ENCODE measurements at regions not wholly inside any gene's neighbourhood (a gene's known extent, or its start where the extent isn't known, plus 50 kb on each side); places are given as distances from the start of the nearest gene placed in this dataset.

DNA sequence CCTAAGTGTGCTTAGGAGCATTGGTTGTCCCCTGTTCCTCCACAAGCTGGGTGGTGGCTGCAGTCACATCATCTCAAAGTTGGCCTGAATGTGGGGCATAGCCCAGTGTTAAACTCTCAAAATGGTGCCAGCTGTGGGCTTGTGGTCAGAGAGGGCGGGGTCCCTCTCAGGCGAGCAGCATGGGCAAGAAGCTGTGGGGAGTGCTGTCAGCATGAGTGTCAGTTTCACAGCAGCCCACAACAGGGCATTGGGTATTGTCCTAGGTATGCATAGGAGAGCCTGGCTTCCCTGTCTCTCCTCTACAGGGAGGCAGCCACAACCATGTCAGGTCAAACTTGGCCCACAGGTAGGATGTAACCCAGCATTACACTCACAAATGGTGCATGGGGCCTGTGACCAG lies 285.6 kb upstream of the THSD7B start:
- no peak for DNase-seq (ENCODE audit: low read depth in 2 of 2, low spot score in 1 of 2)

DNA sequence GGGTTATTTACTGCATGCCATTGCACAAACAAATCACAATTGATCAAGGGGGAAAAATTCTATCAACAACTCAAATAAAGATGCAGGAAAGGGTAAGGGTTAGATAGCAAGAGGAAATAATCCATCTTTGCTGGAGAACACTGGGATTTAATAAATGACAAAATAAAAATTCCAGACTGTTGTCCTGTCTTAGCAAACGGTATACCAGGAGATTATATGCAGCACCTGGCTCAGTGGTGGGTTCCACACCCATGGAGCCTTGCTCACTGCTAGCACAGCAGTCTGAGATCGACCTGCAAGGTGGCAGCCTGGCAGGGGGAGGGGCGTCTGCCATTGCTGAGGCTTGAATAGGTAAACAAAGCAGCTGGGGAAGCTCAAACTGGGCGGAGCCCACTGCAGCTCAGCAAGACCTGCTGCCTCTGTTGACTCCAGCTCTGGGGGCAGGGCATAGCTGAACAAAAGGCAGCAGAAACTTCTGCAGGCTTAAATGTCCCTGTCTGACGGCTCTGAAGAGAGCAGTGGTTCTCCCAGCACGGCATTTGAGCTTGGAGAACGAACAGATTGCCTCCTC lies 296.5 kb upstream of the THSD7B start:
- no peak for DNase-seq (ENCODE audit: low read depth in 2 of 2, low spot score in 1 of 2)

DNA sequence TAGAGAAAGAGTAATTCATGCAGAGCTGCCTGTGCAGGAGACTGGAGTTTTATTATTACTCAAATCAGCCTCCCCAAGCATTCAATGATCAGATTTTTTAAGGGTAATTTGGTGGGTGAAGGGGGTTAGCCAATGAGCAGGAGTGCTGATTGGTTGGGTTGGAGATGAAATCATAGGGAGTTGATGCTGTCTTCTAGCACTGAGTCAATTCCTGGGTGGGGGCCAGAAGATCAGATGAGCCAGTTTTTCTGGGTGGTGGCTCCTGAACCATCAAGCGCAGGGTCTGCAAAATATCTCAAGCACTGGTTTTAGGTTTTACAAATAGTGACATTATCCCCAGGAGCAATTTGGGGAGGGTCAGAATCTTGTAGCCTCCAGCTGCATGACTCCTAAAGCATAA lies 312.8 kb upstream of the THSD7B start:
- no peak for DNase-seq (ENCODE audit: low read depth in 2 of 2, low spot score in 1 of 2)

DNA sequence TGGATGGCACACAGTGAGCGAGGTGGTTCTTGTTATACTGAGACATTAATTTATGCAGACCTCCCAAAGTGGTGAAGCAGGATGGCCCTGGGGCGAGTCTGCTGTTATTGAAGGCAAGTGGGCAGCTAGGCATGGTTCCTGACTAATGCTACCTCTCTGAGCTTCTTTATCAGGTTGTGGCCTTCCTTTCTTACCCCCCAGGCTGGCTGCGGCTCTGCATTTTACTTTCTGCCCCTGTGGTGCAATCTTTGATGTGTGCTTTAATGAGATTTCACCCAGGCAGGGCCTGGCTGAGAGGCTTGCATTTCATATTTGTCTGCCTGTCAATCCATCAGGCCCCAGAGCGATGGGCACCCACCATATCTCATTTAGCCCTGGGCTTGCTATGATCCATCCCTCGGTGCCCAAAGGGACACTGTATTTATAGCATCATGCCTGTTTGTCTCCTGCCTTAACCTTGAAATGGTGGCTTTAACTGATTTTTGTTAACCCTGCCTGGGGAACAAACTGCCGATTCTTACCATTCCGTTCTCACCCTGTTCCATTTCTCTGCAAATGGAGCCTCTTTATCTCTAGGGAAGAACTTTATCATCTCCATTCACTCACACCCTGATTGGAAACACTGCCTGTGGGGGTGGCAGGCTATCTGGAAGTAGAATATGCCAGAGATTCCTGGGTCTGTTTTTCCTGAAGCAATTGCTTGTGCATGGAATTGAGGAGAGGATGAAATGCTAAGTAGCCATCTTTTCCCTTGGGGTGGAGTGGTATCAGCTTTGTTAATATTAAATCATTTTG lies 316.2 kb upstream of the THSD7B start:
- DNase-seq (ENCODE audit: low read depth in 2 of 2, low spot score in 1 of 2), result no peak

DNA sequence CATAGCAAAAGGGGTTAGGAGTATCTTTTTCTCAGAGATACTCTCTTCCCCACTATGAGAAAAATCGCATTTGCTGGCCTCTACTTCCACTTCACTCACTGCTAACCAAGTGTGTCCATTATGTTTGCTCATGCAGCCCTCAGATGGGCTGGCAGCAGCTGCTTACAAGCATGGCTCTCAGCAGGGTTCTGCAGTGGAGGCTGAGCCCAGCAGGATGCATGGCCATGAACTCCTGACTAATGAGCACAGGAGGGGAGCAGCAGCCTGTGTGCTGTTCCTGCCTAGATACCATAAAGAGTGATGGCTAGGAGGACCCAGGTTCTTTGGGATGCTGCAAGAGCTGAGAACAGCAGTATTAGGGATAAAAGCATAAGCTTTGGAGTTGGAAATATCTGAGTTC lies 316.9 kb upstream of the THSD7B start:
- DNase-seq (ENCODE audit: low read depth in 2 of 2, low spot score in 1 of 2), result no peak

DNA sequence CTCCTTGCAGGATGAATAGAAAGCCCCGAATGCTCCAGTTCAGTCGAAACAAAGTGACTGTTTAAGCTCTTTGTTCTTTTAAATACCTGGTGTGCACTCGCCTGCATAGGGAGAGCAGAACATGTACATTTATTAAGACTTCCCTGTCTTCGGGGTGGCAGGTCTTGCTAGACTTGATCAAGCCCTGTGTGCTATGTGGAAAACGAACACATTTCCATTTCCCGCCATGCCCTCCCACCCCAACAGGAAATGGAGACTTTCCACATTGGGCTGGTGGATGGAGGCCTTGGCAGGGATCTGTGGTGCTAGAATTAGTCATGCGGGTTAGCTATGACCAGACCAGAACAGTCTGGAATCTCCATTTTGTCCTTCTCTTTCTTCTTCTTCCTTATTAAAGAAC lies 321.0 kb upstream of the THSD7B start:
- no peak for DNase-seq (ENCODE audit: low read depth in 2 of 2, low spot score in 1 of 2)

DNA sequence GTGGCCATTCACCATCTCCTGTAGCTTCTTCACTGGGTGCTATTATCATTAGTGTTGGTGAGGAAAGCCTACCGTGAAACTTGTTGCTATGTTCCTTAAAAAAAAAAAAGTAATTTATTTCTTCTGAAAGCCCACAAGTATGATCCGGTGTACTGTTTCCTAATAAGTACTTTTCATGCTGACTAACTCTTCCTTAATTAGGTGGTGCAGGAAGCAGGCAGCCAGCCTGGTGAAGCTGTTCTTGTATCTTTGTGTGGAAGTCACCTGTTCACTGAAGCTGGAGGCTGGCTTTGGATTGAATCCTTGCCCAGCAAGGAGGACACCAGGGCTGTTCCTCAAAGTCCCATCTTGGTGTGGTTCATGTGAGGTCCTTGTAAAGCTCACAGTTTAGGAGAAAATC lies 321.7 kb upstream of the THSD7B start:
- no peak for DNase-seq (ENCODE audit: low read depth in 2 of 2, low spot score in 1 of 2)

DNA sequence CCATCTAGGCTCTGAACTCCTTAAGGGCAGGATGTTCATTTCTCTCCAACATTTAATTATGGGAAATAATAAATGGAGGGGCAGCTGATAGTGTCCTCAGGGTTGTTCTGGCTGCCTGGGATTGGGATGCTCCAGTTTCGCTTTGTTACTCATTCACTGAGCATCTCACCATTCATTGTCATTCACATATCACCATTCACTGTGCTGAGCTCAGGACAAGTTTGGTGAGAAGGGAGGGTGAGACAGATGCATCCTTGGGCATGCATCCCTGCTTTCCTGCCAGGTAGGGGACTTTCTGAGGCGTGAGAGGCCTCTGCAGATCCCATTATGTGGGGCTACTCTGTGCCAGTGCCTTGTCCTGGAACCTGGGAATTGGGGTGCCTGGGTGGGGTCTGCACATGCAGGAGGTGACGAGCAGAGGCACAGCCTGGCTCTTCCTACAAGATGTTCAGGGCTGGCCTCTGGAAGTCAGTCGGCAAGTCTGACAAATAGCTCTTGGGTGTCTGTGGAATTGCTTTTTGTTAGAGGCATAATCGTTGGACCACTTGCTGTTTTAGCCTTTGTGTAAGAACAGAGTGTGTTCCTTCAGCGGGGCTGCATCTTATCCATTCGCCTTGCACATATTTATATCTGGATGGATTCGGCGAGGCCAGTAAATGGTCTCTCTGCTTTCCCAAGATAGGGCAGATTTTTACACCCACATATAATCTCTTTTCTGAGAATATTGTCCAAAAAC lies 323.2 kb upstream of the THSD7B start:
- DNase-seq (ENCODE audit: low read depth in 2 of 2, low spot score in 1 of 2), result no peak

DNA sequence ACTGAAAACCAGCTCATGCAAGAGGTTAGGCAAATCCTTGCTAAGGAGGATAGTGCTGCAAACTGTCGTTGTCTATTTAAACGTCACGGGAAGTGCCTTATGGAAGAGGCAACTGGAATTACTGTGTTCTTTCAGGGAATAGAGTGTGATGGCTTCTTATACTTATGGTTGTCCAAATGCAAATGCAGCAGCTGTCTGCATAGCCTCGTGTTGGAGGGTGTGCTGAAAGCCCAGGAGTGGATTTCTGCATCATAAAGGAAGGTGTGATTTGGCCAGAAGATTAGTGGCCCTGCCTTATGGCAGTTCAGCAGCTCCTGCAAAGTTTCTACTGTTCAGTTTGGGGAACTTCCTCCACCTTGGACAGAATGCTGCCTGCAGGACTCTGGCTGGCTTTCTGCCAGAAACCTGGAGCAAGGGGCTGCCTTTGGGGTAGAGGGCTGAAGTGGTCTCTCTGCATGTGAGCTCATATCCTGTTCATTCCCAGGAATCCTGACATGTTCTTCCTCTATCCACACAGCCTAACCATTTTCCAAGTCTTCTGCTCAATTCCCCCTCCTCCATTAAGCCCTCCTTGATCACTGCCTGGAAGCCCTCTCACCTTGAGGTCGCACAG lies 321.2 kb upstream of the CXCR4 start:
- no peak for DNase-seq (ENCODE audit: low read depth in 2 of 2, low spot score in 1 of 2)

DNA sequence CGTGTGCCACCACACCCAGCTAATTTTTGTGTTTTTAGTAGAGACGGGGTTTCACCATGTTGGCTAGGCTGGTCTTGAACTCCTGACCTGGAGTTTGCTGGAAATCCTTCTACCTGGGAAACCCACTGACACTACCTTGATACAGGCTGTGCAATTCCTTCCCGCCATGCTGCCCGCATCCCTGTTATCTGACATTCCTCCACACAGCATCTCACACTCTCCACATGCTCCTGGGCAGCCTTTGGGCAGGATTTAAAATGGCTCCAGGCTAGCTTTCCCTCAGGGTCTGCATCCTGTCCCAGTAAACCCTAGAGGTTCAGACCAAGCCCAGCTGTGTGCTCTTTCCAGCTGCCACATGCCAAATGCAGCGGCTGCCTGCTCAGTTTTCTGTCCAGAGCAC lies 319.5 kb upstream of the CXCR4 start:
- no peak for DNase-seq (ENCODE audit: low read depth in 2 of 2, low spot score in 1 of 2)

DNA sequence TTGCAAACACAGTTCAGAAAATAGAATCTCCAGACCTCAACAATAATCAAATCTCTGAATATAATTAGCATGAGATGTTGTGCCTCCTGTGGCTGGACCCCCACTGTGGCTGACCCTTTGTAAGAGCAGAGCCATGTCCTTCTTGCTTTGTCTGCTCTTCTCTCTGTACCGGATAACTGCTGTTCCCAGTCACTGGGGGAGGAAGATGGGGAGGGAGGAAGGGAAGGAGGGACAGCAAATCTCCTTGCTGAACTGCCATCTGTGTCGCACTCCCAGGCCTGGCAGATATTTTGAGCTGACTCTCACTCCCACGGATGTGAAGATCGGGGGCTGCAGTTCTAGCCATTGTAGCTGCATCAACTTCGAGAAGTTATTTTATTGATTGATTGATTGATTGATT lies 319.0 kb upstream of the CXCR4 start:
- no peak for DNase-seq (ENCODE audit: low read depth in 2 of 2, low spot score in 1 of 2)

DNA sequence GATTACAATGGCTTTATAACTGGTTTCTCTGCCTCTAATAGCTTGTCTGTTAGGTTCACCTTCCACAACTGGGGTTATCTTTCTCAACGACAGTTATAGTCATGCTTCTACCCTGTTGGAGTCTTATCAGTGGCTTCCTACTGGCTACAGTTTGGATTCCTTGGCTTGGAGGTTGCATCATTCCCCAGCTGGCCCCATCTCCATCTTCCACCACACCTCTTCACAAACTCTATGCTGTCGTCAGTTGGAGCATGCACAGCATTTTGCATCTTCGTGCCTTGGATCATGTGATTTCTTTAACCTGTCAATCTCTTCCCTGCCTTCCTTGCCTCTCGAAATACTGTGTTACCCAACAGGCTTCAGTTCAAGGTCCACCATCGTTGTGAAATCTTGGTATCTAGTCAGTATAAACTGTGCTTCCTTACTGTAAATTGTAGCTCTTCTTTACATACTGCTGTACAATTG lies 316.3 kb upstream of the CXCR4 start:
- DNase-seq (ENCODE audit: low read depth in 2 of 2, low spot score in 1 of 2), result no peak

DNA sequence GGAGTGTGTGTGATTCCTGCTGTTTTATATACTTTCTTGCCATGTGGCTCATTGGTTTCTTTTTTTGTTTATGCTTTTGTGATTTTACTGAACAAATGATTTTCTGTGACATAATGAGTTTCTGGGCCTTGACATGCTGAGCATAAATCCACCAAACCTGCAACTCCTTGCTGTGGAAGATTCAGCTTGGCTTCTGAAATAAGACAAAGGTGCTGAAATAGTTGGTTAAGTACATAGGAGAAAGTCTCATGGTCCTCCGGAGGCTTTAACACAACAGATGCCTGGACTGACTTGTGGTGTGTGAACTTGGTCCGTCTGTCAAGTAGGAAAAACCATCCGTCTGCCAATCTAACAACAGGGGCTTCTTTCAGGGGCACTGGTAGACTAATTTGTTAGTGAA lies 315.3 kb upstream of the CXCR4 start:
- DNase-seq (ENCODE audit: low read depth in 2 of 2, low spot score in 1 of 2), result no peak

DNA sequence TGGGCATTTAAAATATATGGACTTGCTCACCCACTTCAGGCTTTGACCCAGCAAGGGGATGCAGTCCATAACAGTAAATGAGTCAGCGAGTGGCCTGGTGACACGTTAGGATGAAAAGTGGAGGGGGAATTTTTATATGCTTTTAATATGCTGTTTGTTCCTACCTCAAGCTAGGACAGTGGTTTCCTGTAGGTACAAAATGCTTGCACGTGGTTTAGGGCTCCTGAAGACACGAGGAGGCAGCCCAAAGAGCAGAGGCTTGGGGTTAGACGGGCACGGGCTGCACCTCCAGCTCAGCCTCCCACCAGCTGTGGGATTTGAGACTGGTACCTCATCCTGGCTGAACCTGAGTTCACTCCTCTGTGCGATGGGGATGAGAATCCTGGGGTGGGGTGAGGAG lies 306.2 kb upstream of the CXCR4 start:
- no peak for DNase-seq (ENCODE audit: low read depth in 2 of 2, low spot score in 1 of 2)

DNA sequence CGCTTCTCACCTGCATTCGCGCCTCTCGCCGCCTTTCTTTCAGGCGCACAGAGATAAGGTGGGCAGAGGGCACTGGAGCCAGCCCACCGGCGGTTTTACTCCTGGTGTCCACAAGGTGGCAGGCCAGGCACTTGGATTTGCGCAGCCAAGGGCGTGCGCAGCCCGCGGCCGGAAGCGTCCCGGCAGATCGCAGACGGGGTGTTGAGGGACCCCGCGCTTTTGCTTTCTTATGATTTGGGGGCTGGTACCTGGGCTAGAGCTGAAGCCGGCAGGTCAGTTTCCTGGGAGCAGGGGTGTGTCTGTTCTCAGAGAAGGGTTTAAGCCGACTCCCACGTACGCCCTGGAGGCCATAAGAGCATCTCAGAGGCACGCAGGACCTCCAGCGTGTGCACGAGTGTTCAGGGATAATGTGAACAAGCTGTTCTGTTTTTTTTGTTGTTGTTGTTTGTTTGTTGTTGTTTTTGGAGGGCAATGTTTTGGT lies 305.6 kb upstream of the CXCR4 start:
- DNase-seq (ENCODE audit: low read depth in 2 of 2, low spot score in 1 of 2), result peak; percentile 58 to 60

DNA sequence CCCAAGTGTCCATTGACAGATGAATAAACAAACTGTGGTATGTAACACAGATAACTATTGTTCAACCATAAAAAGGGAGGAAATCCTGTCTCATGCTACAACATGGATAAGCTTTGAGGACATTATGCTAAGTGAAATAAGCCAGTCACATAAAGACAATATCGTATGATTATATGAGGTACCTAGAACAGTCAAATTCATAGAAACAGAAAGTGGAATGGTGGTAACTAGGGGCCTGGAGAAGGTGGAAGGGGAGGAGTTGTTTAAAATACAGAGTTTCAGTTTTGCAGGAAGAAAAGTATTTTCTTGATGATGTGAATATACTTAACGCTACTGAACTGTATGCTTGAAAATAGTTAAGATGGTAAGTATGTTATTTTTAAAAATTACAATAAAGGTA lies 304.6 kb upstream of the CXCR4 start:
- DNase-seq (ENCODE audit: low read depth in 2 of 2, low spot score in 1 of 2), result no peak

DNA sequence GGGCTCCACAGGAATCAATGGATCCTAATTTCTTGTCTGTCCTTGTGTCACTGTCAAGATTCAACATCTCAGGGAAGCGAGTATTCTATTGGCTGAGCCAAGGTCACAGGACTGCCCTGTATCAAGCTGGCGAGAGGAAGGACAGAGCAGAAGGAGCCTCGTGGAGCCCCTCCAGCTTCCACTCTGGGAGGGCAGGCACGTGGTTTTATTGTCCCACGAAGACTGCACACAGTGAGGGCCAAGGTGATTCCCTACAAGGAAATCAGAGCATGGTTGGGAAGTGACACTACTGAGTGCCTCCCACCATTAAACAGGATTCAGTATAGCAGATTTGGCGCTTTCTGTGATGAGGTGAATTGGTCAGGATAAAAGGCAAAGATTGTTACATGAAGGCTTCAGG lies 302.4 kb upstream of the CXCR4 start:
- DNase-seq (ENCODE audit: low read depth in 2 of 2, low spot score in 1 of 2), result no peak

DNA sequence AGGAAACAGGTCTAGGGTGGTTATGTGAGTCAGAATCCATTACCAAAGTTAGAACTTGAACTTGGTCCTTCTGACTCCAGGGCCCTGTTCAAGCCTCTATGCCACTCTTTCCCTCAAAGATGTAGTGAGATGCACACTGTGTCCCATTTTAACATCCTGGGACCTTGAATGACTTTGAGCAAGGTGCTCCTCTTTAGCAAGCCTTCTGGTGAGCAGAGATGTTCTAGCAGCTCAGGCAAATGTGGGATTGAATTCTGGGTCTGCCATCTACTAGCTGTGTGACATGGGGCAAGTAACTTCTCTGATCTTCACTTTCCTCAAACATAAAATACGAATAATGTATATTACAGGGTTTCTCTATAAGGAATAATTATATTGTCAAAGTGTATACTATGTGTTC lies 294.0 kb upstream of the CXCR4 start:
- no peak for DNase-seq (ENCODE audit: low read depth in 2 of 2, low spot score in 1 of 2)

DNA sequence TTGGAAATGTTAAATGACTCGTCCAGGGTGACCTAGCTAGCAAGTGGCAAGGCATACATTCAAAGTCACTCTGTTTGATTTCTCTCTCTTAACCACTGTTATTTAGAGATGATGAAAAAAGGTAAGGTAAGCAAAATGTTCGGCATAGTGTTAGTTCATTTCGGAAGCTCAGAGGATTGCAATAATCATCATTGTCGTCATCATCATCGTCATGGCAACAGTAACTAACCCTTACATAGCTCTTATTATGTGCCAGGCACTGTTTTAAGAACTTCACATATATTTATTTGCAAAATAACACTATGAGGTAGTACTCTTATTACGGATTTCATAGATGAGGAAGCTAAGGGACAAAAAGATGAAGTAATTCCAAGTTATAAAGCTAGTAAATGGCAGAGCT lies 292.7 kb upstream of the CXCR4 start:
- no peak for DNase-seq (ENCODE audit: low read depth in 2 of 2, low spot score in 1 of 2)

DNA sequence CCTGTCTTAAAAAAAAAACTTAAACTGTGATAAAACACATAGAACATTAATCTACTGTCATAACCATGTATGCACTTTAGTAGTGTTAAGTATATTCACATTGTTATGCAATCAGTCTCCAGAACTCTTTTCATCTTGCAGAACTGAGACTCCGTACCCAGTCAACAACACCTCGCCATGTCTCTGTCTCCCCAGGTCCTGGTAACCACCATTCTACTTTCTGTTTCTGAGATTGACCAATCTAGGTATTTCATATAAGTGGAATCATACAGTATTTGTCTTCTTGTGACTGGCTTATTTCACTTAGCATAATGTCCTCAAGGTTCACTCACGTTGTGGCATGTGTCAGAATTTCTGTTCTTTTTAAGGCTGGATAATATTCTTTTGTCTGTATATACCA lies 290.8 kb upstream of the CXCR4 start:
- no peak for DNase-seq (ENCODE audit: low read depth in 2 of 2, low spot score in 1 of 2)

DNA sequence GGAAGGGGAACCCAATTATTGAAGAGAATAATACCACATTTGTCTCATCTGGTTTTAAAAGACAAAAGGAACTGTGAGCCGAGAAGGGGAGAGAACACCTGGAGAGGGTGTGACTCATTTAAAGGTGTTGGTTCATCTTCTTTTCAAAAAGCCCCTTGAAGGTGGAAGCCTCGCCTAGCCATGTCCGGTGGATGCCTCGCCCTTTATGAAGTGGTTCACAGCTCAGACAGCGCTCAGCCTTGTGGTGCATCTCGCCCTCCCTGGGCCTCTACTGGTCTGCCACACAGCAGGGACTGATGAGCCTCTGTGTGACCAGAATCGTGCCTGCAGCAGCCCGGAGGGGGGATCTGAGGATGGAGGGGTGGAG lies 290.0 kb upstream of the CXCR4 start:
- DNase-seq (ENCODE audit: low read depth in 2 of 2, low spot score in 1 of 2), result no peak
